Stomach (tissue), 4 donors: ENCODE measurements at regions not wholly inside any gene's neighbourhood (a gene's known extent, or its start where the extent isn't known, plus 50 kb on each side); places are given as distances from the start of the nearest gene placed in this dataset.

ENCODE experiments used
- POLR2A ChIP-seq, 4 donors: fragments of 450-650 bp; IDR thresholded peaks; one replicate each; pipeline ENCODE4 v1.6.1; 2016; ENCODE audit warnings: antibody characterized with exemption in 4 of 4, control low read depth in 2 of 4, mild to moderate bottlenecking in 1 of 4, moderate library complexity in 1 of 4
- POLR2AphosphoS5 ChIP-seq, 3 donors: sonication (generic); formaldehyde crosslinking; IDR thresholded peaks; one replicate each; pipeline ENCODE4 v1.6.1; 2016; ENCODE audit warnings: antibody characterized with exemption in 3 of 3
- TF ChIP-seq, protein P1 (sequence below), 7 experiments: fragments of 450-650 bp in 4 of 7; fragments of 200-600 bp in 3 of 7; sonication (generic) in 3 of 7; IDR thresholded peaks; one replicate each; pipeline ENCODE4 v1.5.1; 2016 to 2019; ENCODE audit warnings: antibody characterized with exemption in 7 of 7, control low read depth in 2 of 7, mild to moderate bottlenecking in 1 of 7

- TF ChIP-seq POLR2A (IDR thresholded peaks at IDR 0.05) (no peak), POLR2AphosphoS5 (IDR thresholded peaks at IDR 0.05) (no peak)
- TF ChIP-seq, protein P1, sequence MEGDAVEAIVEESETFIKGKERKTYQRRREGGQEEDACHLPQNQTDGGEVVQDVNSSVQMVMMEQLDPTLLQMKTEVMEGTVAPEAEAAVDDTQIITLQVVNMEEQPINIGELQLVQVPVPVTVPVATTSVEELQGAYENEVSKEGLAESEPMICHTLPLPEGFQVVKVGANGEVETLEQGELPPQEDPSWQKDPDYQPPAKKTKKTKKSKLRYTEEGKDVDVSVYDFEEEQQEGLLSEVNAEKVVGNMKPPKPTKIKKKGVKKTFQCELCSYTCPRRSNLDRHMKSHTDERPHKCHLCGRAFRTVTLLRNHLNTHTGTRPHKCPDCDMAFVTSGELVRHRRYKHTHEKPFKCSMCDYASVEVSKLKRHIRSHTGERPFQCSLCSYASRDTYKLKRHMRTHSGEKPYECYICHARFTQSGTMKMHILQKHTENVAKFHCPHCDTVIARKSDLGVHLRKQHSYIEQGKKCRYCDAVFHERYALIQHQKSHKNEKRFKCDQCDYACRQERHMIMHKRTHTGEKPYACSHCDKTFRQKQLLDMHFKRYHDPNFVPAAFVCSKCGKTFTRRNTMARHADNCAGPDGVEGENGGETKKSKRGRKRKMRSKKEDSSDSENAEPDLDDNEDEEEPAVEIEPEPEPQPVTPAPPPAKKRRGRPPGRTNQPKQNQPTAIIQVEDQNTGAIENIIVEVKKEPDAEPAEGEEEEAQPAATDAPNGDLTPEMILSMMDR (IDR thresholded peaks at IDR 0.05), result no peak
Measured at GRCh38 chr4:108417923-108418322, 202.5 kb upstream of the RPL34 start.
